Sciatic nerve (tissue), 2 donors: ENCODE measurements at regions not wholly inside any gene's neighbourhood (a gene's known extent, or its start where the extent isn't known, plus 50 kb on each side); places are given as distances from the start of the nearest gene placed in this dataset.
A peak's percentile ranks its signal among the peaks of the same experiment; 100 is the strongest.
"Not testable (repeated sequence)": the region's sequence is repeated elsewhere in the genome, so short reads cannot be mapped to it uniquely, and the experiment has no call there.

Experiments used
- ATAC-seq: fragments of 200-7000 bp; cut with Tn5 transposase; one replicate; pipeline ENCODE4 v1.9.1; 2020; ENCODE audit warnings: mild to moderate bottlenecking, moderate library complexity
- DNase-seq: peaks from one replicate; pipeline ENCODE4 v3.0.0-alpha.2; 2020; ENCODE audit warnings: low spot score
- intact Hi-C: fragments of 100-400 bp; cut with DNase I; formaldehyde crosslinking; loops from one replicate; pipeline ENCODE4 v1.14.2; 2022
- donor health status: DM: no; HTN: no; CAD: no.
- donor health status: DM: no; HTN: no; CAD: no.

GRCh38 chr10:23493711-23494110 lies 54.8 kb downstream of the OTUD1 start:
- DNase-seq (no peak), ATAC-seq (no peak)
- intact Hi-C loops, result no loop called here

GRCh38 chr10:23496727-23497126 lies 57.9 kb downstream of the OTUD1 start:
- no peak for DNase-seq

GRCh38 chr10:23499372-23500132 lies 60.7 kb downstream of the OTUD1 start:
- no peak for ATAC-seq
- intact Hi-C loops, result no loop called here
- no peak for DNase-seq

More at GRCh38 chr10:23496727-23497126, 57.9 kb downstream of the OTUD1 start:
- intact Hi-C loops, result no loop called here
- no peak for ATAC-seq

- DNase-seq, result no peak
- intact Hi-C loops, result no loop called here
- ATAC-seq, result no peak
Measured at GRCh38 chr10:23505797-23506465, 67.1 kb downstream of the OTUD1 start.

GRCh38 chr10:23512355-23513058 lies 73.6 kb downstream of the OTUD1 start:
- intact Hi-C loops, result no loop called here
- DNase-seq (no peak), ATAC-seq (no peak)

GRCh38 chr10:23513621-23514020 lies 74.7 kb downstream of the OTUD1 start:
- intact Hi-C loops, DNase-seq, ATAC-seq: not testable (repeated sequence)

GRCh38 chr10:23514321-23514720 lies 75.4 kb downstream of the OTUD1 start:
- no peak for ATAC-seq
- intact Hi-C loops, result no loop called here
- DNase-seq, result no peak

- ATAC-seq (no peak), DNase-seq (no peak)
- intact Hi-C loops, result no loop called here
Measured at GRCh38 chr10:23516530-23516929, 77.7 kb downstream of the OTUD1 start.

GRCh38 chr10:23517155-23517554 lies 78.3 kb downstream of the OTUD1 start:
- DNase-seq (no peak), ATAC-seq (no peak)
- intact Hi-C loops, result no loop called here

GRCh38 chr10:23521735-23522134 lies 82.9 kb downstream of the OTUD1 start:
- ATAC-seq, result no peak
- intact Hi-C loops, result loop anchor here (10.0 kb wide), 1 partner anchor 207 kb away; no protein-coding TSS in a partner anchor
- DNase-seq, result no peak

GRCh38 chr10:23522345-23522744 lies 83.5 kb downstream of the OTUD1 start:
- ATAC-seq (no peak), DNase-seq (no peak)
- intact Hi-C loops, result loop anchor here (10.0 kb wide), 1 partner anchor 208 kb away; no protein-coding TSS in a partner anchor

- ATAC-seq, result no peak
Measured at GRCh38 chr10:23523251-23523650, 84.4 kb downstream of the OTUD1 start.

GRCh38 chr10:23525406-23525805 lies 86.5 kb downstream of the OTUD1 start:
- ATAC-seq (peak; percentile 57), DNase-seq (no peak)
- intact Hi-C loops, result loop anchor here (10.0 kb wide), 1 partner anchor 211 kb away; no protein-coding TSS in a partner anchor

More at GRCh38 chr10:23523251-23523650, 84.4 kb downstream of the OTUD1 start:
- intact Hi-C loops, result loop anchor here (10.0 kb wide), 1 partner anchor 208 kb away; no protein-coding TSS in a partner anchor
- DNase-seq, result no peak

GRCh38 chr10:23528419-23528818 lies 89.5 kb downstream of the OTUD1 start:
- ATAC-seq, result no peak
- no peak for DNase-seq
- intact Hi-C loops, result loop anchor here (10.0 kb wide), 1 partner anchor 214 kb away; no protein-coding TSS in a partner anchor

- no peak for DNase-seq
- no peak for ATAC-seq
- intact Hi-C loops, result loop anchor here (10.0 kb wide), 1 partner anchor 215 kb away; no protein-coding TSS in a partner anchor
Measured at GRCh38 chr10:23529625-23530024, 90.8 kb downstream of the OTUD1 start.

- intact Hi-C loops, result no loop called here
- no peak for ATAC-seq
Measured at GRCh38 chr10:23530079-23530478, 91.2 kb downstream of the OTUD1 start.

GRCh38 chr10:23533212-23533611 lies 94.3 kb downstream of the OTUD1 start:
- intact Hi-C loops, result no loop called here
- ATAC-seq, result no peak
- no peak for DNase-seq

More at GRCh38 chr10:23530079-23530478, 91.2 kb downstream of the OTUD1 start:
- DNase-seq, result no peak

GRCh38 chr10:23534326-23534725 lies 95.5 kb downstream of the OTUD1 start:
- DNase-seq (no peak), ATAC-seq (no peak)
- intact Hi-C loops, result no loop called here

GRCh38 chr10:23534761-23535160 lies 95.9 kb downstream of the OTUD1 start:
- intact Hi-C loops, result no loop called here
- ATAC-seq (no peak), DNase-seq (no peak)
